ENCODE measurements at regions not wholly inside any gene's neighbourhood (a gene's known extent, or its start where the extent isn't known, plus 50 kb on each side); places are given as distances from the start of the nearest gene placed in this dataset.

DNA sequence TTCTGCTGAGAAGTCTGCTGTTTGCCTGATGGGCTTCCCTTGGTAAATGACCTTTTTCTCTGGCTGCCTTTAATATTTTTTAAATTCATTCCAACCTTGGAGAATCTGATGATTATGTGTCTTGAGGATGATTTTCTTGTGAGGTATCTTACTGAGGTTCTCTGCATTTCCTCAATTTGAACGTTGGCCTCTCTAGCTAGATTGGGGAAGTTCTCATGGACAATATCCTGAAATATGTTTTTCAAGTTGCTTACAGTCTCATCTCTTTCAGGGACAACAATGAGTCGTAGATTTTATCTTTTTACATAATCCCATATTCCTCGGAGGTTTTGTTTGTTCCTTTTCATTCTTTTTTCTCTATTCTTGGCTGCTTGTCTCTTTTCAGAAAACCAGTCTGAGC is 208.4 kb downstream of the KIF20B start:
- FAIRE-seq (no peak), DNase-seq (ENCODE audit: low read depth) (no peak)
- Mint-ChIP-seq H3K4me1 (ENCODE audit: low read depth, unreplicated experiment) (no peaks in the 10 kb centered on the region), H3K27ac (ENCODE audit: unreplicated experiment) (no peak overlapping the region), H3K36me3 (ENCODE audit: low read depth, unreplicated experiment) (no peaks in the 10 kb centered on the region), H3K27me3 (ENCODE audit: low read depth, unreplicated experiment) (peaks cover 7% of the 10 kb centered on the region), H3K9me3 (ENCODE audit: unreplicated experiment) (peaks cover 2% of the 10 kb centered on the region), H3K4me3 (ENCODE audit: unreplicated experiment) (no peak overlapping the region)
- H3K4me3 ChIP-seq (ENCODE audit: insufficient read depth, low read depth, low read length) = no peak overlapping the region
- H3K79me2 ChIP-seq (ENCODE audit: insufficient read depth, low read length) = no peaks in the 10 kb centered on the region
- no peak overlapping the region for H3K27ac ChIP-seq (ENCODE audit: low read depth, low read length)
- H3K27me3 ChIP-seq (ENCODE audit: insufficient read depth, low read length) = no peaks in the 10 kb centered on the region
- no peak overlapping the region for H2AFZ ChIP-seq (ENCODE audit: low read depth, low read length)
- no peak overlapping the region for H3K9ac ChIP-seq (ENCODE audit: low read length)
- no peaks in the 10 kb centered on the region for H3K9me3 ChIP-seq (ENCODE audit: insufficient read depth, low read depth, low read length)
- H3K4me1 ChIP-seq (ENCODE audit: insufficient read depth, low read length) = no peaks in the 10 kb centered on the region
- no peak for TF ChIP-seq CTCF (IDR thresholded peaks at IDR 0.05; ENCODE audit: insufficient read depth, low read depth, low read length)
- no peak overlapping the region for H3K4me2 ChIP-seq (ENCODE audit: low read length)
- H4K20me1 ChIP-seq (ENCODE audit: insufficient read depth, low read length) = no peaks in the 10 kb centered on the region
- H3K36me3 ChIP-seq (ENCODE audit: insufficient read depth, low read length) = no peaks in the 10 kb centered on the region

- FAIRE-seq = no peak
Observed at GRCh38 chr10:89915021-89915420, 213.6 kb downstream of the KIF20B start.

DNA sequence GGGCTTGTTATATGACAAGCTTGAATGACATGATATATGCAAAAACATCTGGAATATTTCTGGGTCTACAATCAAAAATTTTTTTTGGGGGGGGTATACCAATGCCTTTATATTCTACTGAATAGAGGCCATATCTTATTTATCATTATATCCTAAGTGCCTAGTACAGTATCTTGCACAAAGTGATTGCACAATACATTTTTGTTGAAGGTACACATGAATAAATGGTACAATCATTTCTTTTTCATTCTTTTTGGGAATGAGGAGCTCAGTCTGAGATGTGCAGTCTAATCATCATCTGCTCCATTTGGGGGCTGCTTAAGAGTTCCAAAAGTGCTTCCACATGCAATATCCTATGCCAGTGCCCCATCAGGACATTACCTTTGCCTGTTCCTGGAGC is 214.6 kb downstream of the KIF20B start:
- Histone ChIP-seq H3K9me3 (ENCODE audit: insufficient read depth, low read depth, low read length) (no peaks in the 10 kb centered on the region), H3K4me1 (ENCODE audit: insufficient read depth, low read length) (peaks cover under 1% of the 10 kb centered on the region), H2AFZ (ENCODE audit: low read depth, low read length) (no peak overlapping the region), H3K4me3 (ENCODE audit: insufficient read depth, low read depth, low read length) (no peak overlapping the region), H3K36me3 (ENCODE audit: insufficient read depth, low read length) (no peaks in the 10 kb centered on the region), H3K27ac (ENCODE audit: low read depth, low read length) (no peak overlapping the region), H3K79me2 (ENCODE audit: insufficient read depth, low read length) (no peaks in the 10 kb centered on the region), H3K4me2 (ENCODE audit: low read length) (no peak overlapping the region), H4K20me1 (ENCODE audit: insufficient read depth, low read length) (no peaks in the 10 kb centered on the region), H3K27me3 (ENCODE audit: insufficient read depth, low read length) (no peaks in the 10 kb centered on the region), H3K9ac (ENCODE audit: low read length) (no peak overlapping the region)
- Mint-ChIP-seq H3K27me3 (ENCODE audit: low read depth, unreplicated experiment) (peaks cover 6% of the 10 kb centered on the region), H3K4me3 (ENCODE audit: unreplicated experiment) (no peak overlapping the region), H3K27ac (ENCODE audit: unreplicated experiment) (no peak overlapping the region), H3K9me3 (ENCODE audit: unreplicated experiment) (no peaks in the 10 kb centered on the region), H3K4me1 (ENCODE audit: low read depth, unreplicated experiment) (peaks cover 6% of the 10 kb centered on the region), H3K36me3 (ENCODE audit: low read depth, unreplicated experiment) (no peaks in the 10 kb centered on the region)
- FAIRE-seq (no peak), DNase-seq (ENCODE audit: low read depth) (no peak)
- TF ChIP-seq CTCF (IDR thresholded peaks at IDR 0.05; ENCODE audit: insufficient read depth, low read depth, low read length) = no peak
- TF ChIP-seq EZH2 (IDR thresholded peaks at IDR 0.05; ENCODE audit: insufficient read depth, low read length) = no peak

More at GRCh38 chr10:89915021-89915420, 213.6 kb downstream of the KIF20B start:
- H3K36me3 Mint-ChIP-seq (ENCODE audit: low read depth, unreplicated experiment) = no peaks in the 10 kb centered on the region
- no peak for TF ChIP-seq CTCF (IDR thresholded peaks at IDR 0.05; ENCODE audit: insufficient read depth, low read depth, low read length)
- TF ChIP-seq EZH2 (IDR thresholded peaks at IDR 0.05; ENCODE audit: insufficient read depth, low read length) = no peak
- no peak overlapping the region for H3K4me3 ChIP-seq (ENCODE audit: insufficient read depth, low read depth, low read length)
- H3K27ac ChIP-seq (ENCODE audit: low read depth, low read length) = no peak overlapping the region
- peaks cover 2% of the 10 kb centered on the region for H3K27me3 Mint-ChIP-seq (ENCODE audit: low read depth, unreplicated experiment)
- H3K9me3 Mint-ChIP-seq (ENCODE audit: unreplicated experiment) = peaks cover 2% of the 10 kb centered on the region
- H3K36me3 ChIP-seq (ENCODE audit: insufficient read depth, low read length) = no peaks in the 10 kb centered on the region
- no peak overlapping the region for H3K4me3 Mint-ChIP-seq (ENCODE audit: unreplicated experiment)
- H3K4me1 ChIP-seq (ENCODE audit: insufficient read depth, low read length) = no peaks in the 10 kb centered on the region
- H3K27me3 ChIP-seq (ENCODE audit: insufficient read depth, low read length) = no peaks in the 10 kb centered on the region
- no peaks in the 10 kb centered on the region for H3K79me2 ChIP-seq (ENCODE audit: insufficient read depth, low read length)
- no peaks in the 10 kb centered on the region for H3K9me3 ChIP-seq (ENCODE audit: insufficient read depth, low read depth, low read length)
- DNase-seq (ENCODE audit: low read depth) = peak; percentile 83
- no peaks in the 10 kb centered on the region for H4K20me1 ChIP-seq (ENCODE audit: insufficient read depth, low read length)
- H2AFZ ChIP-seq (ENCODE audit: low read depth, low read length) = no peak overlapping the region
- peaks cover 6% of the 10 kb centered on the region for H3K4me1 Mint-ChIP-seq (ENCODE audit: low read depth, unreplicated experiment)
- no peak overlapping the region for H3K27ac Mint-ChIP-seq (ENCODE audit: unreplicated experiment)
- H3K9ac ChIP-seq (ENCODE audit: low read length) = no peak overlapping the region
- no peak overlapping the region for H3K4me2 ChIP-seq (ENCODE audit: low read length)
